B cell (primary cell): ENCODE measurements at regions not wholly inside any gene's neighbourhood (a gene's known extent, or its start where the extent isn't known, plus 50 kb on each side); places are given as distances from the start of the nearest gene placed in this dataset.

Source experiments
- ATAC-seq: fragments of 200-7000 bp; cut with Tn5 transposase; one replicate; pipeline ENCODE4 v1.10.0; 2021; ENCODE audit warnings: low read depth, mild to moderate bottlenecking, moderate number of reproducible peaks, moderate library complexity
- CTCF ChIA-PET: fragments of 350-600 bp; sonication (Branson Sonifier 250); formaldehyde crosslinking; loops from one replicate; lab custom pipeline; 2021; ENCODE audit warnings: antibody characterized with exemption, inconsistent platforms; lab: Charles Lee
- POLR2A ChIA-PET: fragments of 350-600 bp; sonication (Branson Sonifier 250); formaldehyde crosslinking; loops from one replicate; lab custom pipeline; 2021; ENCODE audit warnings: antibody characterized with exemption; lab: Charles Lee
- DNase-seq: peaks from one replicate; pipeline ENCODE4 v3.0.0; 2013
- H2AFZ ChIP-seq: 2 replicates; pipeline ENCODE4 v1.6.1; 2012; ENCODE audit warnings: mild to moderate bottlenecking, low read depth, low read length; ENCODE audit not compliant: insufficient read depth, poor library complexity, severe bottlenecking
- H3K27ac ChIP-seq, 2 donors: 1 replicate in 1 of 2; 2 replicates in 1 of 2; pipeline ENCODE4 v1.5.1; 2012 to 2013; ENCODE audit warnings: low read length in 2 of 2, mild to moderate bottlenecking in 2 of 2, moderate library complexity in 1 of 2
- H3K27me3 ChIP-seq, 4 experiments: fragments of 200-600 bp in 1 of 4; sonication (generic) in 1 of 4; replicated peaks in 1 of 4; 1 replicate in 2 of 4; 2 replicates in 2 of 4; pipeline versions ENCODE4 v1.6.1 to v1.7.0; 2013 to 2016; ENCODE audit warnings: low read length in 3 of 4, mild to moderate bottlenecking in 2 of 4, mixed read lengths in 1 of 4, moderate library complexity in 1 of 4; ENCODE audit not compliant: insufficient read depth in 4 of 4, control insufficient read depth in 3 of 4; ENCODE audit errors: control extremely low read depth in 1 of 4
- H3K36me3 ChIP-seq, 2 experiments: replicated peaks in 1 of 2; 1 replicate in 1 of 2; 2 replicates in 1 of 2; pipeline versions ENCODE4 v1.6.1 to v1.7.1; 2013; ENCODE audit warnings: low read length in 1 of 2; ENCODE audit not compliant: insufficient read depth in 2 of 2, control insufficient read depth in 1 of 2; ENCODE audit errors: control extremely low read depth in 1 of 2, extremely low read depth in 1 of 2
- H3K4me1 ChIP-seq, 2 donors: fragments of 200-600 bp in 1 of 2; sonication (generic) in 1 of 2; 1 replicate in 1 of 2; 2 replicates in 1 of 2; pipeline versions ENCODE4 v1.5.1 to v1.6.1; 2013 to 2017; ENCODE audit warnings: low read length in 2 of 2; ENCODE audit not compliant: control insufficient read depth in 2 of 2, insufficient read depth in 2 of 2
- H3K4me2 ChIP-seq: replicated peaks from 2 replicates; pipeline ENCODE3; 2012; ENCODE audit warnings: mild to moderate bottlenecking, low read depth, low read length; ENCODE audit not compliant: poor library complexity, severe bottlenecking
- H3K4me3 ChIP-seq, 5 experiments: fragments of 200-600 bp in 1 of 5; sonication (generic) in 1 of 5; 1 replicate in 3 of 5; 2 replicates in 2 of 5; pipeline versions ENCODE4 v1.5.1 to v1.7.0; 2011 to 2016; ENCODE audit warnings: low read length in 4 of 5, mild to moderate bottlenecking in 4 of 5, low read depth in 2 of 5, control low read depth in 1 of 5, moderate library complexity in 1 of 5; ENCODE audit not compliant: insufficient read depth in 1 of 5; ENCODE audit errors: control extremely low read depth in 1 of 5, extremely low read depth in 1 of 5
- H3K79me2 ChIP-seq: fragments of 200-600 bp; sonication (generic); one replicate; pipeline ENCODE4 v1.6.0; 2016; ENCODE audit warnings: low read length; ENCODE audit not compliant: control insufficient read depth, insufficient read depth
- H3K9ac ChIP-seq: fragments of 200-600 bp; sonication (generic); 2 replicates; pipeline ENCODE4 v1.6.1; 2017; ENCODE audit warnings: mild to moderate bottlenecking, low read length, moderate library complexity
- H3K9me3 ChIP-seq, 3 donors: one replicate each; pipeline versions ENCODE4 v1.6.1 to v1.7.1; 2013; ENCODE audit warnings: low read length in 2 of 3; ENCODE audit not compliant: control insufficient read depth in 2 of 3, insufficient read depth in 1 of 3; ENCODE audit errors: control extremely low read depth in 1 of 3
- H4K20me1 ChIP-seq: 2 replicates; pipeline ENCODE4 v1.6.0; 2012; ENCODE audit warnings: mild to moderate bottlenecking, low read length; ENCODE audit not compliant: insufficient read depth, control insufficient read depth, poor library complexity, severe bottlenecking
- H3K27ac Mint-ChIP-seq: one replicate; pipeline ENCODE4 v1.8.0; 2021; ENCODE audit warnings: mixed read lengths
- H3K27me3 Mint-ChIP-seq: one replicate; pipeline ENCODE4 v1.8.0; 2021; ENCODE audit warnings: mixed read lengths
- H3K4me1 Mint-ChIP-seq: one replicate; pipeline ENCODE4 v1.8.0; 2021; ENCODE audit warnings: mixed read lengths
- H3K4me3 Mint-ChIP-seq: one replicate; pipeline ENCODE4 v1.8.0; 2021; ENCODE audit warnings: mixed read lengths
- H3K9me3 Mint-ChIP-seq: one replicate; pipeline ENCODE4 v1.8.0; 2022; ENCODE audit warnings: mixed read lengths; ENCODE audit not compliant: insufficient read depth
- EZH2 ChIP-seq: IDR thresholded peaks from 2 replicates; pipeline ENCODE4 v1.6.1; 2012; ENCODE audit warnings: borderline replicate concordance, low read depth, mild to moderate bottlenecking, moderate library complexity, low read length; ENCODE audit not compliant: insufficient read depth, poor library complexity, severe bottlenecking
- WGBS: methylation state at CpG from one replicate; pipeline ENCODE4 v1.1.5; 2013; ENCODE audit warnings: missing lambda C conversion rate; ENCODE audit not compliant: insufficient coverage; 5-methylcytosine and 5-hydroxymethylcytosine counted together
- intact Hi-C: fragments of 100-400 bp; cut with micrococcal nuclease; formaldehyde crosslinking; loops from one replicate; pipeline ENCODE4 v1.10.0; 2022
- TF ChIP-seq, protein P1 (sequence below): fragments of 200-600 bp; IDR thresholded peaks from one replicate; pipeline ENCODE4 v1.8.0; 2022; ENCODE audit warnings: antibody characterized with exemption, mild to moderate bottlenecking

DNA sequence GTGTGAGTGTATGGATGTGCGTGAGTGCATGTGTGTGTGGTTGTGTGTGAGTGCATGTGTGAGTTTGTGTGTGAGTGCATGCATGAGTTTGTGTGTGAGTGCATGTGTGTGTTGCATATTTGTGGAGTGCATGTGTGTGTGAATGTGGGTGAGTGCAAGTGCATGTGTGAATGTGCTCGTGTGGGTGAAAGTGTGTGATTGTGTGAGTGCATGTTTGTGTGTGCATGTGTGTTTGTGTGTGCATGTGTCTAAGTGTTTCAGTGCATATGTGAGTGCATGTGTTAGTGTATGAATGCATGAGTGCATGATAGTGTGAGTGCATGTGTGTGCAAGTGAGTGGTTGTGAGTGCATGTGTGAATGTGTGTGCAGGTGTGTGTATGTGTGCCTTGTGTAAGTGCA lies 343.4 kb upstream of the SALL3 start:
- H3K4me3 Mint-ChIP-seq: no peak overlapping the region
- CTCF ChIA-PET: no interaction called here
- no peaks in the 10 kb centered on the region for H3K27me3 Mint-ChIP-seq
- H3K9ac ChIP-seq: no peak overlapping the region
- H3K27me3 ChIP-seq: no peaks in the 10 kb centered on the region
- no peaks in the 10 kb centered on the region for H3K79me2 ChIP-seq
- H4K20me1 ChIP-seq: no peaks in the 10 kb centered on the region
- TF ChIP-seq, protein P1, sequence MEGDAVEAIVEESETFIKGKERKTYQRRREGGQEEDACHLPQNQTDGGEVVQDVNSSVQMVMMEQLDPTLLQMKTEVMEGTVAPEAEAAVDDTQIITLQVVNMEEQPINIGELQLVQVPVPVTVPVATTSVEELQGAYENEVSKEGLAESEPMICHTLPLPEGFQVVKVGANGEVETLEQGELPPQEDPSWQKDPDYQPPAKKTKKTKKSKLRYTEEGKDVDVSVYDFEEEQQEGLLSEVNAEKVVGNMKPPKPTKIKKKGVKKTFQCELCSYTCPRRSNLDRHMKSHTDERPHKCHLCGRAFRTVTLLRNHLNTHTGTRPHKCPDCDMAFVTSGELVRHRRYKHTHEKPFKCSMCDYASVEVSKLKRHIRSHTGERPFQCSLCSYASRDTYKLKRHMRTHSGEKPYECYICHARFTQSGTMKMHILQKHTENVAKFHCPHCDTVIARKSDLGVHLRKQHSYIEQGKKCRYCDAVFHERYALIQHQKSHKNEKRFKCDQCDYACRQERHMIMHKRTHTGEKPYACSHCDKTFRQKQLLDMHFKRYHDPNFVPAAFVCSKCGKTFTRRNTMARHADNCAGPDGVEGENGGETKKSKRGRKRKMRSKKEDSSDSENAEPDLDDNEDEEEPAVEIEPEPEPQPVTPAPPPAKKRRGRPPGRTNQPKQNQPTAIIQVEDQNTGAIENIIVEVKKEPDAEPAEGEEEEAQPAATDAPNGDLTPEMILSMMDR: no peak
- TF ChIP-seq EZH2: no peak
- H3K4me1 Mint-ChIP-seq: peaks cover 5% of the 10 kb centered on the region
- H3K4me2 ChIP-seq: no peak overlapping the region
- WGBS: 100% methylated on average over 2 of the region's 2 CpGs
- intact Hi-C loops: no loop called here
- no peak overlapping the region for H3K4me3 ChIP-seq
- no peak overlapping the region for H3K27ac Mint-ChIP-seq
- H2AFZ ChIP-seq: no peak overlapping the region
- no peak overlapping the region for H3K27ac ChIP-seq
- peaks cover 13% of the 10 kb centered on the region for H3K9me3 Mint-ChIP-seq
- POLR2A ChIA-PET: no interaction called here
- ATAC-seq (no peak), DNase-seq (no peak)
- H3K36me3 ChIP-seq: no peaks in the 10 kb centered on the region
- H3K4me1 ChIP-seq: peaks cover 0 to 10% of the 10 kb centered on the region in 2 donors
- peaks cover 0 to 38% (median 0%) of the 10 kb centered on the region in 3 donors for H3K9me3 ChIP-seq

DNA sequence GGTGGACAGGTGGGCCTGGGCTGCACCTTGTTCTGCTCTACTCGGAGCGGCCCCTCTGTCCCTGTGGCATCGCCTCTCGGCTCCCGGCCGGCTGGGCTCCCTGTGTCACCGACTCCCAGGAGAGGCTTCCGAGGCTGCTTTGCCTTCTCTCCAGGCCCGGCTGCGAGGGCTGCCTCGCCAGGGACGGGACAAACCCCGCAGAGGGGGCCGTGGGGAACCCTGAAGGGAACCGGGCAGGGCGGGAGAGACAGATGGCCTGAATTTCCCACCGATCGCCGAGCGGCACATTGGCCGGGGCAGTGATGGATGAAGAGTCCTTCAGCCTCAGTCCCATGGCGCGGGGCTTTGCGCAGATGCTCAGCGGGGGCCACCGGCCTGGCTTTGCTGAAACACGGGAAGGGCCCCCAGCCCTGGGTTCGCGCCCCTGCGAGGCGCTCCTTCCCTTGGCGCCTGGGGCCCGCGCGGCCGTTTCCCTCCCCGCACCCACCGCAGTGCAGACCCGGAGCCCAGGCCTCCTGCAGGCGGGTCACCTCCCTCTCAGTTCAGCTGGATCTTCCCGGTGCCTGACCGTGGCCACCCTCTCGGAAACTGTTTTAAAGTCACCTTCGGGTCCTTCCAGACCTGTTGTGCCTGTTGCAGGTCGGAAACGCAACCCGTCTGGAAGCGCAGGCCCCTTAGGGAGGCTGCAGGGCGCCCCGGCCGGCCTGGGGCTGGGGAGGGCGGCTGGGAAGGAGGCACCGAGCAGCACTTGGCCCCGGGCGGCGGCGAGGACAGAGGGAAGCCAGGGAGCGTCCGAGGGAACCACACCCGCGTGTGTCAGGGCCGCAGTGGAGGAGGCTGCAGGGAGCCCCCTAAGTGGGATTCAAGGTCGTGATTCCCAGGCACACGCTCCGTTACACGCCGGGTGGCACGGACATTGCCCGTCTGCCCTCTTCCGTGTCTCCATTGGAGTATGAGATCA lies 341.9 kb upstream of the SALL3 start:
- Mint-ChIP-seq H3K27me3 (no peaks in the 10 kb centered on the region), H3K4me1 (peaks cover 9% of the 10 kb centered on the region), H3K27ac (no peak overlapping the region), H3K4me3 (no peak overlapping the region), H3K9me3 (peaks cover 11% of the 10 kb centered on the region)
- intact Hi-C loops: no loop called here
- H3K4me2 ChIP-seq: no peak overlapping the region
- no peak overlapping the region for H3K27ac ChIP-seq
- no peaks in the 10 kb centered on the region for H4K20me1 ChIP-seq
- H3K79me2 ChIP-seq: no peaks in the 10 kb centered on the region
- no peak for ATAC-seq
- 96% methylated on average over 70 of the region's 70 CpGs for WGBS
- TF ChIP-seq EZH2: no peak
- TF ChIP-seq, protein P1: no peak
- no peak overlapping the region for H3K4me3 ChIP-seq
- DNase-seq: no peak
- CTCF ChIA-PET: no interaction called here
- no peak overlapping the region for H3K9ac ChIP-seq
- POLR2A ChIA-PET: no interaction called here
- no peak overlapping the region for H2AFZ ChIP-seq
- no peaks in the 10 kb centered on the region for H3K36me3 ChIP-seq
- H3K27me3 ChIP-seq: no peaks in the 10 kb centered on the region
- peaks cover 0 to 28% (median 0%) of the 10 kb centered on the region in 3 donors for H3K9me3 ChIP-seq
- peaks cover 0 to 18% of the 10 kb centered on the region in 2 donors for H3K4me1 ChIP-seq
